ENCODE measurements at regions not wholly inside any gene's neighbourhood (a gene's known extent, or its start where the extent isn't known, plus 50 kb on each side); places are given as distances from the start of the nearest gene placed in this dataset.

- DNase-seq (ENCODE audit: low read depth) = no peak
These were observed 88.8 kb downstream of the BOD1 start for GRCh38 chr5:173527671-173528070.

GRCh38 chr5:173524136-173524535 lies 92.3 kb downstream of the BOD1 start:
- no peak for DNase-seq (ENCODE audit: low read depth)

DNA sequence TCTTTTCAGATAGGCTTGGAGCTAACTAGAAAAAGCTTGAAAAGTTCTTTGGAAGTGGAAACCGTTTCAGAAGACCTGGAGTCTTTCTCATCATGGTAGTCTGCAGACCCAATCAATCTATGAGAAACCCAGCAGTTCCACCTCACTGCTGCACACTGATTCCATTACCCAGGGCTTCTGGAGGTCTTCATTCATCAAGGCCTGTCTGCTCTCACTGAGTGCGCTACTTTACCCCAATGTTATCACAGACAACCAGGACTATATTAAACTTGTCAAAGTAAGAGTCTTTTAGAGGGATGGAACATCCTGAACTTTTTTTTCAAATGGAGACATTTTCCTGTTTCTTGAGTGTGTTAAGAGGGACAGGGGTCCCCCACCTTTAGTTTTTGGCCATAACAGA lies 93.1 kb downstream of the BOD1 start:
- no peak for DNase-seq (ENCODE audit: low read depth)

GRCh38 chr5:173522518-173522917 lies 93.9 kb downstream of the BOD1 start:
- no peak for DNase-seq (ENCODE audit: low read depth)

DNA sequence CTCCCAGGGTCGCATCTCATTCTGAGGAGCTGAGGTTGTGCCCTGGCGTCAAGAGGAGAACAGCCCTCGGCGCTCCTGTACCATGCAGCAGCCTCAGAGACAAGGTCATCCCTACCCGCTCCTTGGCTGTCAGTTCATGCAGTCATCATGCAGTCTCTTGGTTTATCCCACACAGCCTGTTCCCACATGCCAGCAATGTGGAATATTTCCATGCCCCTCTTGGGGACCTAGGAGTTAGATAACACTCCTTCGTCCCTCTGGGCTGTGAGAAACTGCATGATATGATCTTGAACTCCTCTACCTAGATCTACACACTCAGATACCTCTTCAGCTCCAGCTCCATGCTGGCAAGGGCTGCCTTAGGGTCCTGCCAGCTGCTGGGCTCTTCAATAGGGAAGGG lies 97.6 kb downstream of the BOD1 start:
- DNase-seq (ENCODE audit: low read depth) = no peak

DNA sequence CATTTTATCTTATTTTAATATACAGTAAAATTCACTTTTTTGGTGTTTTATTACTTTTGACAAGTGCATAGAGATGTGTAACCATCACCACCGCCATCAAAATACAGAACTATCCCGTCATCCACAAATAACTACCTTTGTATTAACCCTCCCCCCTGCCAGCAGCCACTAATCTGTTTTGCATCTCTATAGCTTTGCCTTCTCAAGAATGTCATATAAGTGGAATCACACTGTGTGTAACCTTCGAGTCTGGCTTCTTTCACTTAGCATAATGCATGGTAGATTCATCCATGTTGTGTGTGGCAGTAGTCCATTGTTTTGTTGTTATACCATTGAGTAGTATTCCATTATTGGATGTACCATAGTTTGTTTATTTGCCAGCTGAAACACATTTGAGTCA lies 98.8 kb downstream of the BOD1 start:
- DNase-seq (ENCODE audit: low read depth) = no peak

- peak; percentile 22 for DNase-seq (ENCODE audit: low read depth)
These were observed 100.9 kb downstream of the BOD1 start for GRCh38 chr5:173515526-173515925.

DNA sequence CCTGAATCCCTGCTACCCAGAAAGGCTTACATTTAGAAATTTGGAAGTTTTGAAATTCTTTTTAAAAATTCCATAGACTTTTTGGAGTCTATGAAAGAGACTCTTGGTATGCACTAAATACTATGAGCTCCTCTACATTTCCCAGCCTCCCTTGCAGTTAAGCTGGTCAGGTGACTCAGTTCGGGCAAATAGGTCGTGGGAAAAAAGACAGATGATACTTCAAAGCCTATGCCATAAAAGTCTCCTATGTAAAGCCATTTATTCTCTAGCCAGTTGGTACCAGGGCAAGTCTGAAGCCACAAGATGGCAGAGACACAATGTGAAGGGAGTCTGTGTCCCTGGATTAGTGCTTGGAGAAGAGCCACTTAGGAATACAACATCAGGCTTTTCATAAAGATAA lies 101.8 kb downstream of the BOD1 start:
- no peak for DNase-seq (ENCODE audit: low read depth)

DNA sequence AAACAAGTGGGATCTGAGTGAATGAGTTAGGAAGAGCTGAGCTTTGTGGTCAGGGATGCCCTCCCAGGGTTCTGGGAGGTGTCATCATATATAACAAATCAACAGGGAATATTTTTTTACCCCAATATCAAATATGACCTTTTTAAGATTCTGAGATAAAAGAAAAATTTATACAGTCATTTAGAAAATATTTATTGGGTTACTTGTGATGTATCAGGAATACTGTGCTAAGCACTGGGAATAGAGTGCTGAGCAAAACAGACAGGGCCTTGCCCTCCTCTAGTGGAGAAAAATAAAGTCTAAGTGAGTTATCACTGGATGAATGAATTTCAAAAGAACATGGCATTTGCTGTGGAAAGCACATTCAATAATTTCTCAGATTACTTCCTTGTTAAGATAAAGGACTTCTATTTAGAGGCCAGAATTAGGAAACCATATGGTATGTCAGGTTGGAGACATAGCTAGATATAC lies 102.9 kb downstream of the BOD1 start:
- DNase-seq (ENCODE audit: low read depth) = no peak

DNA sequence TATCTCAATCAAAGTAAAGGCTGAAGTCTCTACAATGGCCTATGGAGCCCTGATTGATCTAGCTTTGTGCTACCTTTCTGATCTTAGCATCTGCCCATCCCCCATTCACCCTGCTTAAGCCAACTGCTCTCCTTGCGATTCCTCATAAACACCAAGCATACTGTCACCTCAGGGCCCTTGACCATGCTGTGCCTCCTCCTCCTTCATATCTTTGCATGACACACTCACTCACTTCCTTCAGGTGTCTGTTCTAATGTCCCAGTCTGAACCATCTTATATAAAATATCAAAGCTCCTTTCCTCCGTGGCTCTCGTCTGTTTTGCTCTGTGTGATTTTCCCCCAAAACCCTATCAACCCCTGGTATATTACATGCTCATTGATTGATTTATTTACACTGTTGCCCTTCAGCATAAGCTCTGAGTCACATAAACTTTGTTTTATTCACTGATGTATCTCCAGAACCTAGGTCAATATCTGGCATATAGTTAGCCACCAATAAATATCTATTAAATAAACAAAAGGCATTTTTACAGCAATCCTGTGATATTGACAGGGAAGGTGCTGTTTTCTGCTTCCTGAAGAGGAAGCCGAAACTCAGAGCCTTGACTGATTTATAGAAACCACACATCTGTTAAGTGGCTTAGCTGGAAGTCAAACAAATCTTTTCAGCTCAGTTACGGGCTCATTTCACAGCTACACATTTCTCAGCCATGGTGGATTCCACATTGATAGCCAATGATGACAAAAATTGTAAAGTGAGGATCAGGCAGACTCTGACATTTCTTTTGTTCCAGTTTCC lies 103.6 kb downstream of the BOD1 start:
- no peak for DNase-seq (ENCODE audit: low read depth)

DNA sequence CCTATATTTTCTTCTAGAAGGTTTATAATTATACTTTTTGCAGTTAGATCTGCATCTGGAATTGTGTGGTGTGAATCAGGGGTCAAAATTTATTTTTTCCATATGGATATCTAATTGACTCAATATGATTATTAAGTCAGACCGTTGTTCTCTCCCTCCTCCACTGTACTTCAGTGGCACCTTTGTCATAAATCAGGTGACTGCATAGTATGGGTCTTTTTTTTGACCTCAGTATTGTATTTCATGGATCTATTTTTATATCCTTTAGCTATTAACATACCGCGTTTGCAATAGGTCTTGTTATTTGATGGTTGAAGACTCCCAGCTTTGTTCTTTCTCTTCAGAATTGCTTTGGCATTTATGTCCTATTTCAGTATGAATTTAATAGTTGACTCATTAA lies 107.4 kb downstream of the BOD1 start:
- DNase-seq (ENCODE audit: low read depth) = no peak

DNA sequence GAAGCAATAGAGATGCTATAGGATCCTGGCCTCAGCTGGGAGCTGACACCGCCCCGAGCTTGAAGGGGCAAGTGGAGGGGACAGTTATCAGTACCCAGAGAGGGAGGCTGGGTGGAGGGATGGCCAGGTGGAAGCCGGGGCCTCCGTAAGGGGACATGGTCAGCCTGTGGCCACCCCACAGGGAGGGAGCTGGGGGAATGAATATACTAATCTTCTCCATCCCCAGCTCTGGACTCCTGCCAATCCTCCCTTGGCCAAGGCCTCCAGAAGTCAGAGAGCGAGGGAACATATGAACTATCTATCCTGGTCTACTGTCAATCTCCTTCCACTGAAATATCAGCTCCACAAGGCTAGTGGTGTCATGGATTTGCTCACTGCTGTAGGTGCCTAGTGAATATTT lies 109.3 kb downstream of the BOD1 start:
- DNase-seq (ENCODE audit: low read depth) = no peak

- no peak for DNase-seq (ENCODE audit: low read depth)
These were observed 110.8 kb downstream of the BOD1 start for GRCh38 chr5:173505634-173506033.

GRCh38 chr5:173501922-173502321 lies 114.5 kb downstream of the BOD1 start:
- DNase-seq (ENCODE audit: low read depth) = no peak

DNA sequence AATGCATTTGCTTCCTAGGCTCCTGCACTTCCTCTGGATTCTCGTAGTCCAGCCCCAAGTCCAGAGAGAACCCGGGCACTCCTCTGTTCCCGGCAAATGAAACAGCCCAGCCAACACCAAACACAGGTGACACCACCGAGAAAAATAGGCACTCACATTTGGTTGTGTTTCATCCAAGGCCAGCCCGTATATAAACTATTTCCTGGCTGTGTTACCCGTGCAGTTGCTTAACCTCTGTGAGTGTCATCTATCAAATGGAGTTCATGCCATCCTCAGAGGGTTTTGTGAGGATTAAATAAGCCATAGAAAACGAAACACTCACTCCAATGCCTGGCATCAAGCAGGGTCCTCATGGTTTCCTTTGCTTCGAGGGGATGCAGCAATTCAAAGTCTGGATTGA lies 115.2 kb downstream of the BOD1 start:
- DNase-seq (ENCODE audit: low read depth) = no peak

DNA sequence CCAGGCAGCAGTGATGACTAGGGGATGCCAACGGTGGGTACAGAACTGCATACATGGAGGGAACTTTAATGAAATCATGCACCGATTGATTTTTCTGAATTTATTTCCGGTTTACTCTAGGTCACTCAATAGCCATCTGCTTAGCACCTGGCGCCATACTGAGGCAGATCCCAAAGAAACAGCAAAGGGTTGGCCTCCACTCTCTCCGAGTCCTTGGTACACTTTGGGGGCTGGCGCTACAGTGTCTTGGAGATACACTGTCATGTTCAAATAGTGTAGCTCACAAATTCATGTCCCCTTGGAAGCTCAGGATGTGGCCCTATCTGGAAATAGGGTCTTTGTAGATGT lies 116.3 kb downstream of the BOD1 start:
- no peak for DNase-seq (ENCODE audit: low read depth)

- no peak for DNase-seq (ENCODE audit: low read depth)
These were observed 116.8 kb downstream of the BOD1 start for GRCh38 chr5:173499471-173500212.

DNA sequence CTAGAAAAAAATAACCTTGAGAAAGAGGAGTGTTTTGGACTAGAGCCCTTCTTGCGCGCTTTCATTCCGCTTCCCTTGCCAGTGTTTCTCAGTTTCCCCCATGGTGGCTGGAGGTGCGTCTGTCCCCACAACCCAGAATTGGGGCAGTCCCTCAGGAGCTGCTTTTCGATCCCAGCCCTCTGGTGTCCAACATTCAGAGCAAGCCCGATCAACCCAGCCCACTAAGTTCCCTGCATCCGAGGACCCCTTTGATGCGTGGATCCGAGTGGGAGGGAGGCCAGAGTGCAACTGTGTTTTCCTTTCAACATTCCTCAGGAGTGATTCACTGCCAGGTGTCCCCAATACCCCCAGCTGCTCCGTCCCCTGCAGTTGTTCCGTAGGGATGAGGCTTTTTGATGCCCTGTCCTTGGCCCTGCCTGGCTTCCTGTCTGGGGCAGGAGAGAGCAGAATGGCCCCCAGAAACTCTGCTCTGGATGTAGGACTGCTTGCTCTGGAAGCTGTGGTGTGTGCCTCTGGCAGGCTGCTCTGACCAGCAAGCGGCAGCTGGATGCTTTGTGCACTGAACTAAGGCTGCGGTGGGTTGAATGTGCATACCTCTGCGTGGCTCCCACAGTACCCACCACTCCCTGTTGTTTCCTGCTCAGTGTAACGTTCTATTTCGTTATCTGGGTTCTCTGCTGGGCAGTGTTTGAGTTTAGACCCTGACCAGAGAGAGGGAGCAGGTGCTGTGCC lies 117.5 kb downstream of the BOD1 start:
- DNase-seq (ENCODE audit: low read depth) = peak; percentile 22

DNA sequence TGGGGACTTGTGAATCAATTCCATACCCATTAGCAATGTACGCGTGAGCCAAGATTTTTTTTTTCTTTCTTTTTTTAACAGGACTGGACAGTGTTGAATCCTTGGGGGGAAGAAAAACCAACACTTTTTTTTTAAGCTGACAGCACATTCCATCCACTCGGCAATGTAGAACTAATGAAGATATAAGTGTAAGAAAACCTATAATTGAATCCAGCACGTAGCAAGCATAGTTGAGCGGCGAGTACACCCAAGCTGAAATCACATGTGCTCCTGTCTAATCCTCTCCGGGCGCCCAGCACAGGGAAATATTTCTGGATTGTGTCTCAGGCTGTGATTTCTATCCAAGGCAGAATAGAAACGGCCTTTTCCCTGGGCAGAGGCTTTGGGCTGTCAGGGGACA lies 118.2 kb downstream of the BOD1 start:
- peak; percentile 48 for DNase-seq (ENCODE audit: low read depth)

DNA sequence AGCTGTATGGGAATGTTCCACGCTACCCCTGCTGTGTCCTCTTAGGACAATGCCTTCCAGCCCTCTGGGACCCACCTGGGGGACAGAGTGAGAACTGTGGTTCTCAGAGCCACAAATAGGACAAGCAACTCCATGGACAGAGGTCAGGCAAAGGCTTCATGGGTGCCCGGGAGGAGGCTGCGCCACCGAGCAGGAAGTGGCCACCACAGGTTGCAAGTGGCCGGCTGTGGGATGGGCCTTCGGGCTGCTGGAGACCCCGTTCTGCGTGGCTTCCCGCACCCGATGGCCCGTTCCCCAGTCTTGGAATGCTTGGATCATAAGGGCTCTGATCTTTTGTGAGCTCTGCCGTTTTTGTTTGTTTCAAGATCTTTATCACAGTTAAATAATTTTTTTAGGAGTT lies 118.8 kb downstream of the BOD1 start:
- DNase-seq (ENCODE audit: low read depth) = no peak

GRCh38 chr5:173496883-173497255 lies 119.6 kb downstream of the BOD1 start:
- DNase-seq (ENCODE audit: low read depth) = no peak

- DNase-seq (ENCODE audit: low read depth) = no peak
These were observed 120.1 kb downstream of the BOD1 start for GRCh38 chr5:173496129-173496882.
